ENCODE measurements at regions not wholly inside any gene's neighbourhood (a gene's known extent, or its start where the extent isn't known, plus 50 kb on each side); places are given as distances from the start of the nearest gene placed in this dataset.

DNA sequence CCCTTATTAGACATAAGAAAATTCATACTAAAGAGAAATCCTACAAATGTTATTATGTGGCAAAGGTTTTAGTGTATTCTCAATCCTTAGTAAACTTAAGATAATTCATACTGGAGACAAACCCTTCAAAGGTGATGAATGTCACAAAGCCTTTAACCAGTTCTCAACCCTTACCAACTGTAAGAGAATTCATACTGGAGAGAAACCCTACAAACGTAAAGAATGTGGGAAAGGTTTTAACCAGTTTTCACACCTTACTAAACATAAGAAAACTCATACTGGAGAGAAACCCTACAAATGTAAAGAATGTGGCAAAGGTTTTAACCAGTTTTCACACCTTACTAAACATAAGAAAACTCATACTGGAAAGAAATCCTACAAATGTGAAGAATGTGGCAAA, 93.2 kb downstream of the ZNF680 start:
- TF ChIP-seq EZH2phosphoT487 (IDR thresholded peaks at IDR 0.05; ENCODE audit: borderline replicate concordance, low read depth, low read length), result no peak
- no peak for TF ChIP-seq CTCF (conservative IDR thresholded peaks at IDR 0.05; ENCODE audit: low read length)
